ENCODE measurements at regions not wholly inside any gene's neighbourhood (a gene's known extent, or its start where the extent isn't known, plus 50 kb on each side); places are given as distances from the start of the nearest gene placed in this dataset.

- no peak for DNase-seq (ENCODE audit: low spot score)
These were observed 50.3 kb upstream of the BRD7 start for GRCh38 chr16:50419116-50419515.
